ENCODE measurements at regions not wholly inside any gene's neighbourhood (a gene's known extent, or its start where the extent isn't known, plus 50 kb on each side); places are given as distances from the start of the nearest gene placed in this dataset.

GRCh38 chr7:26051021-26051420, 101.0 kb upstream of the NFE2L3 start:
- Histone ChIP-seq H3K27ac (no peak overlapping the region), H3K27me3 (replicated peaks) (no peaks in the 10 kb centered on the region), H3K4me3 (ENCODE audit: low read depth, low read length) (no peak overlapping the region), H3K36me3 (replicated peaks) (no peaks in the 10 kb centered on the region)
- TF ChIP-seq CTCF (IDR thresholded peaks at IDR 0.05; ENCODE audit: low read depth, low read length, missing control alignments) = no peak
- no peak for DNase-seq
- in situ Hi-C loops (cut with HindIII; ENCODE audit: low pct_ligation_motif_present, low sequenced_read_pairs) = no loop called here

DNA sequence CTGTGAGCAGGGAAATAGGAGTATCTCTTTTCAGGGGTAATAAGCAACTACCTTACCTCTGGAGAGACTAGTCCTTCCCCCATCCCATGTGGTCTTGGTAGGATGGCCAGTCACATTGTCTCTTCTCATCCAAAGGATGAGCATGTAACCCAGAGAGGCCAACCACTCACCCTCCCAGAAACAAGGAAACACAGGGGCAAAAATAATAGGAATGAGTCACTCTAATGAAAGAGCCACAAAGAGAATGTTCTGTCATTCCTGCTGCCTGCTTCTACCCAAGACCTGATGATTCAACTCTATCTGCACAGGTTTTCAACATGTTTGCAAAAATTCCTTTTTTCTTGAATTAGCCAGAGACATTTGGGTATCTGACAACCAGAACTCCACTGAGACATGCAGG, 99.3 kb upstream of the NFE2L3 start:
- H3K36me3 ChIP-seq (replicated peaks) = no peaks in the 10 kb centered on the region
- TF ChIP-seq CTCF (IDR thresholded peaks at IDR 0.05; ENCODE audit: low read depth, low read length, missing control alignments) = no peak
- H3K27ac ChIP-seq = no peak overlapping the region
- H3K27me3 ChIP-seq (replicated peaks) = no peaks in the 10 kb centered on the region
- in situ Hi-C loops (cut with HindIII; ENCODE audit: low pct_ligation_motif_present, low sequenced_read_pairs) = no loop called here
- no peak overlapping the region for H3K4me3 ChIP-seq (ENCODE audit: low read depth, low read length)
- peak; percentile 5 for DNase-seq

DNA sequence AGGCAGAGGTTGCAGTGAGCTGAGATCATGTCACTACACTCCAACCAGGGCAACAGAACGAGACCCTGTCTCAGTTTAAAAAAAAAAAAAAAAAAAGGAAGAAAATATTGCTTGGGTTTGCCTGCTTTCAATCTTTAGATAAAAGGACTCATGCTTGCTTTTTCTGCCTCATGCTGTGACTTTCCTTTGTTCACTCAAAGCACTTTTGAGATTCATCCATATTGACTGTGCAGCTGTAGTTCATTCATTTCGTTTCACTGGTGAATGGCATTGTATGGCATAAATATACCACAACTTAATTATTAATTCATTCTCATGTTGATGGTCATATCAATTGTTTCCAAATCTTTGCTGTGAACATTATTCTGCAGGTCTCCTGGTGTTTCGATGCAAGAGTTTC, 97.6 kb upstream of the NFE2L3 start:
- no peak for DNase-seq
- Histone ChIP-seq H3K36me3 (replicated peaks) (no peaks in the 10 kb centered on the region), H3K4me3 (ENCODE audit: low read depth, low read length) (no peak overlapping the region), H3K27ac (no peak overlapping the region), H3K27me3 (replicated peaks) (no peaks in the 10 kb centered on the region)
- in situ Hi-C loops (cut with HindIII; ENCODE audit: low pct_ligation_motif_present, low sequenced_read_pairs) = no loop called here
- no peak for TF ChIP-seq CTCF (IDR thresholded peaks at IDR 0.05; ENCODE audit: low read depth, low read length, missing control alignments)

GRCh38 chr7:26055241-26055640, 96.8 kb upstream of the NFE2L3 start:
- Histone ChIP-seq H3K27me3 (replicated peaks) (no peaks in the 10 kb centered on the region), H3K27ac (no peak overlapping the region), H3K4me3 (ENCODE audit: low read depth, low read length) (no peak overlapping the region), H3K36me3 (replicated peaks) (no peaks in the 10 kb centered on the region)
- TF ChIP-seq CTCF (IDR thresholded peaks at IDR 0.05; ENCODE audit: low read depth, low read length, missing control alignments) = no peak
- DNase-seq = no peak
- in situ Hi-C loops (cut with HindIII; ENCODE audit: low pct_ligation_motif_present, low sequenced_read_pairs) = no loop called here

DNA sequence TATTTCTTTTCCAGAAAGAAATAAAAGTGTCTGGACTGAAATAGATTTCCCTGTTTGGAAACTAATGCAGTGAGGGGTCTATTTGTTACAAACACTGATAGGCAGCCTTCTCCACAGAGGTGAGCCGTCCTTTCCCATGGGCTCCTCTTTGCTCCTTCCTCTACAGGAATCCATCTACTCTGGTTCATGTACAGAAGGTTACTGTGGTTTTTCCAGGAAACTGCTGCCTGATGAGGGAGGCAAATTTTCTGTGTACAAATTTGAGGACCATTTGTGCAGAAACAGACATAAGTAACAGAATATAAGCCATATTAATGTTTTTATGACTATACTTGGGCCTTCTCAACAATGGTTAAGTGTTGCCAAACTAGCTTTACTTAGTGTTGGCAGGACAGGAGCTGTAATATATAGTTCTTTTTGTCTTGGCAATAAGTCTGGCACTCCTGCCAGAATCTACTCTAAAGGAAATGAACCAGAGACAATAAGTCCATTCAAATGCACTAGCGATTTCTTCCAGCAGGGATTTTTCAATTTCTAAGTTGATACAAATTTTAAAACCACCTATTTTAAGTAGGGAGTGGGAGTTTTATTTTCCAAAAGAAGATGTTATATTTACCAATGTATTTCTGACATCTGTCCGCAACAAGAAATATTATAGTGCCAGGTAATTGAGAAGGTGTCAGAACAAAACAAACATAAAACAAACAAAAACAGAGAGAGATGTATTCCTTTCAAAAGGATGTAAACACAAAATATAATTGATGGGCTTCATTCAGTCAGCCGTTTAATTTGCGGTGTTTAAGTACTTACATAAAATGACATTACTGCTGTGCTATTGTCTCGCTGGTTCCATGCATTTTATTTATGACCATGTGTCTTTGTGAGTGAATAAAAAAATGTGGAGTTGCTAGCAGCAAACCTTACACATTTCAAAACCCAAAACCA, 91.0 kb upstream of the NFE2L3 start:
- DNase-seq = no peak
- in situ Hi-C loops (cut with HindIII; ENCODE audit: low pct_ligation_motif_present, low sequenced_read_pairs) = no loop called here
- no peak overlapping the region for H3K4me3 ChIP-seq (ENCODE audit: low read depth, low read length)
- no peaks in the 10 kb centered on the region for H3K36me3 ChIP-seq (replicated peaks)
- no peaks in the 10 kb centered on the region for H3K27me3 ChIP-seq (replicated peaks)
- TF ChIP-seq CTCF (IDR thresholded peaks at IDR 0.05; ENCODE audit: low read depth, low read length, missing control alignments) = no peak
- H3K27ac ChIP-seq = no peak overlapping the region

Measured in brain microvascular endothelial cell (primary cell).